Upper lobe of right lung (tissue), 1 donor: ENCODE measurements at regions not wholly inside any gene's neighbourhood (a gene's known extent, or its start where the extent isn't known, plus 50 kb on each side); places are given as distances from the start of the nearest gene placed in this dataset.

Source experiments
- ATAC-seq: fragments of 200-7000 bp; cut with Tn5 transposase; one replicate; pipeline ENCODE4 v1.9.1; 2020; ENCODE audit warnings: mild to moderate bottlenecking, moderate library complexity
- DNase-seq: peaks from one replicate; pipeline ENCODE4 v3.0.0-alpha.2; 2020
- H3K27ac ChIP-seq: fragments of 200-600 bp; one replicate; pipeline ENCODE4 v1.8.0; 2022
- H3K27me3 ChIP-seq: fragments of 200-600 bp; one replicate; pipeline ENCODE4 v1.8.0; 2022; ENCODE audit warnings: mild to moderate bottlenecking
- H3K36me3 ChIP-seq: fragments of 200-600 bp; one replicate; pipeline ENCODE4 v1.8.0; 2022
- H3K4me1 ChIP-seq: fragments of 200-600 bp; one replicate; pipeline ENCODE4 v1.8.0; 2022
- H3K4me3 ChIP-seq: fragments of 200-600 bp; one replicate; pipeline ENCODE4 v1.8.0; 2022; ENCODE audit warnings: mild to moderate bottlenecking
- H3K9me3 ChIP-seq: fragments of 200-600 bp; one replicate; pipeline ENCODE4 v1.8.0; 2022
- CTCF ChIP-seq: fragments of 200-600 bp; IDR thresholded peaks from one replicate; pipeline ENCODE4 v1.8.0; 2022; ENCODE audit warnings: antibody characterized with exemption
- intact Hi-C: fragments of 100-400 bp; cut with DNase I; formaldehyde crosslinking; loops from one replicate; pipeline ENCODE4 v1.11.0; 2022
- donor health status: DM: no; HTN: yes; CAD: no; lungs with severe emphysema.

GRCh38 chr1:53400761-53401674 lies 58.2 kb upstream of the DMRTB1 start:
- H3K9me3 ChIP-seq = no peaks in the 10 kb centered on the region

GRCh38 chr1:53401813-53402745 lies 57.1 kb upstream of the DMRTB1 start:
- Histone ChIP-seq H3K27ac (no peak overlapping the region), H3K4me3 (no peak overlapping the region), H3K9me3 (no peaks in the 10 kb centered on the region), H3K27me3 (peaks cover 16% of the 10 kb centered on the region), H3K36me3 (no peaks in the 10 kb centered on the region), H3K4me1 (no peaks in the 10 kb centered on the region)
- intact Hi-C loops = no loop called here
- DNase-seq = no peak
- TF ChIP-seq CTCF = no peak
- ATAC-seq = no peak

More at GRCh38 chr1:53400761-53401674, 58.2 kb upstream of the DMRTB1 start:
- Histone ChIP-seq H3K27me3 (peaks cover 16% of the 10 kb centered on the region), H3K4me3 (no peak overlapping the region), H3K4me1 (no peaks in the 10 kb centered on the region), H3K27ac (no peak overlapping the region), H3K36me3 (no peaks in the 10 kb centered on the region)
- intact Hi-C loops = no loop called here
- DNase-seq (no peak), ATAC-seq (no peak)
- no peak for TF ChIP-seq CTCF

GRCh38 chr1:53402891-53403655 lies 56.1 kb upstream of the DMRTB1 start:
- ATAC-seq = no peak
- no peaks in the 10 kb centered on the region for H3K9me3 ChIP-seq
- H3K27me3 ChIP-seq = peaks cover 16% of the 10 kb centered on the region
- no peak for TF ChIP-seq CTCF
- no peaks in the 10 kb centered on the region for H3K4me1 ChIP-seq
- intact Hi-C loops = no loop called here
- H3K27ac ChIP-seq = no peak overlapping the region
- H3K36me3 ChIP-seq = no peaks in the 10 kb centered on the region
- DNase-seq = no peak
- H3K4me3 ChIP-seq = no peak overlapping the region

- Histone ChIP-seq H3K4me3 (no peak overlapping the region), H3K27me3 (peaks cover 17% of the 10 kb centered on the region), H3K9me3 (no peaks in the 10 kb centered on the region), H3K36me3 (no peaks in the 10 kb centered on the region), H3K27ac (no peak overlapping the region), H3K4me1 (no peaks in the 10 kb centered on the region)
- ATAC-seq (no peak), DNase-seq (no peak)
- intact Hi-C loops = no loop called here
- TF ChIP-seq CTCF = no peak
Measured at GRCh38 chr1:53405737-53406136, 53.5 kb upstream of the DMRTB1 start.

GRCh38 chr1:53406551-53407235 lies 52.5 kb upstream of the DMRTB1 start:
- Histone ChIP-seq H3K36me3 (no peaks in the 10 kb centered on the region), H3K27me3 (peaks cover 12% of the 10 kb centered on the region), H3K27ac (no peak overlapping the region), H3K9me3 (no peaks in the 10 kb centered on the region), H3K4me1 (no peaks in the 10 kb centered on the region), H3K4me3 (no peak overlapping the region)
- ATAC-seq (no peak), DNase-seq (no peak)
- no peak for TF ChIP-seq CTCF
- intact Hi-C loops = no loop called here
